ENCODE measurements at regions not wholly inside any gene's neighbourhood (a gene's known extent, or its start where the extent isn't known, plus 50 kb on each side); places are given as distances from the start of the nearest gene placed in this dataset.

DNA sequence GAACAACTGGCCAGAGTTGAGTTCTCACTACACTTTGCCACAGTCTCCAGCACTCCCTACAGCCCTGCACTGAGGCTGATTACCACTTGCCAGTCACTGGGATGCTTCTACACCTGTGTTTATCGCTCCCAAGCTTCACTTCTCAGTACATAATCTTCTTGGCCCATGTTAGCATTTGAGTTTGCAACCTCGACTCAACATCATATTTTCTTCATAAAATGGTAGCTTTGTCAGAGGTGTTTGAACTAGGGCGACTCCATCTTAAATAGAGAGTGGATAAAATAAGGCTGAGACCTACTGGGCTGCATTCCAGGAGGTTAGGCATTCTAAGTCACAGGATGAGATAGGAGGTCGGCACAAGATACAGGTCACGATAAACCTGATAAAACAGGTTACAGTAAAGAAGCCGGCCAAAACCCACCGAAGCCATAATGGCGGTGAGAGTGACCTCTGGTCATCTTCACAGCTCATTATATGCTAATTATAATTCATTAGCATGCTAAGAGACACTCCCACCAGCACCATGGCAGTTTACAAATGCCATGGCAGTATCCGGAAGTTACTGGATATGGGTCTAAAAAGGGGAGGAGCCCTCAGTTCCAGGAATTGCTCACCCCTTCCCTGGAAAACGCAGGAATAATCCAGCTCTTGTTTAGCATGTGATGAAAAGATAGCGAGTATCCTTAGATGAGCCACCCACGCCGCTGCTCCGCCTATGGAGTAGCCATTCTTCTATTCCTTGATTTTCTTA is 105.8 kb upstream of the KLF6 start:
- Histone ChIP-seq H4K5ac (ENCODE audit: insufficient read length, low read depth, low read length) (no peak overlapping the region), H3K23ac (ENCODE audit: insufficient read length, low read depth, low read length) (no peak overlapping the region), H2BK15ac (ENCODE audit: low read depth, low read length) (no peak overlapping the region; the same call in 1 of the 2 replicates), H3T11ph (ENCODE audit: low read length) (no peak overlapping the region), H2BK20ac (ENCODE audit: low read depth, low read length, poor library complexity, severe bottlenecking) (no peak overlapping the region), H2BK12ac (ENCODE audit: insufficient read length, low read depth, low read length) (no peak overlapping the region), H3K79me1 (ENCODE audit: insufficient read depth, low read depth, low read length, poor library complexity, severe bottlenecking) (no peaks in the 10 kb centered on the region), H3K9ac (ENCODE audit: extremely low read depth, insufficient read length, low read length) (no peak overlapping the region), H4K91ac (ENCODE audit: insufficient read length, low read depth, low read length) (no peak overlapping the region), H2AFZ (ENCODE audit: low read length) (no peak overlapping the region), H3K4ac (ENCODE audit: low read depth, low read length) (no peak overlapping the region), H3K23me2 (ENCODE audit: insufficient read length, low read depth, low read length, poor library complexity, severe bottlenecking) (no peaks in the 10 kb centered on the region), H3K79me2 (ENCODE audit: insufficient read depth, low read length) (no peaks in the 10 kb centered on the region), H3K18ac (ENCODE audit: insufficient read length, low read depth, low read length) (no peak overlapping the region), H3K56ac (ENCODE audit: insufficient read length, low read depth, low read length) (no peak overlapping the region), H2BK120ac (ENCODE audit: low read depth, low read length, poor library complexity, severe bottlenecking) (no peak overlapping the region), H3K9me3 (ENCODE audit: control insufficient read depth, low read depth, low read length) (no peaks in the 10 kb centered on the region), H3K27me3 (ENCODE audit: insufficient read depth, low read length) (no peaks in the 10 kb centered on the region), H3K14ac (ENCODE audit: insufficient read depth, low read length) (no peak overlapping the region), H3K4me2 (ENCODE audit: insufficient read depth, insufficient read length, low read length) (no peak overlapping the region), H4K8ac (replicated peaks; ENCODE audit: insufficient read length, low read depth, low read length) (no peak overlapping the region), H2AK5ac (ENCODE audit: insufficient read length, low read length) (no peak overlapping the region), H2BK5ac (ENCODE audit: insufficient read length, low read length) (no peak overlapping the region), H3K4me1 (ENCODE audit: insufficient read depth, low read length) (peaks cover 4% of the 10 kb centered on the region; the same call in 1 of the 2 replicates), H4K20me1 (ENCODE audit: control insufficient read depth, insufficient read depth, insufficient read length) (no peaks in the 10 kb centered on the region), H3K27ac (ENCODE audit: insufficient read length, low read depth, low read length) (no peak overlapping the region)
- Mint-ChIP-seq H3K9me3 (no peaks in the 10 kb centered on the region), H3K27me3 (ENCODE audit: low read depth) (no peaks in the 10 kb centered on the region), H3K4me3 (no peak overlapping the region), H3K27ac (peak overlapping the region in 1 of 3 experiments; percentile 74; a peak in 2 of 7 replicates), H3K4me1 (peaks cover 45 to 53% of the 10 kb centered on the region in 2 experiments), H3K36me3 (ENCODE audit: insufficient read depth in 1 of 3, low read depth in 3 of 3) (no peaks in the 10 kb centered on the region; a peak in 1 of 7 replicates)
- DNase-seq = no peak
- no peak for TF ChIP-seq CTCF (conservative IDR thresholded peaks at IDR 0.05)
- no CpG with 5 or more reads among the region's 14 CpGs for WGBS (ENCODE audit: extremely low coverage, insufficient read length, low lambda C conversion rate)
